Glomerular visceral epithelial cell (primary cell): ENCODE measurements at regions not wholly inside any gene's neighbourhood (a gene's known extent, or its start where the extent isn't known, plus 50 kb on each side); places are given as distances from the start of the nearest gene placed in this dataset.
"Not testable (repeated sequence)": the region's sequence is repeated elsewhere in the genome, so short reads cannot be mapped to it uniquely, and the experiment has no call there.

Experiments used
- DNase-seq: peaks from one replicate; pipeline ENCODE4 v3.0.0-alpha.2; 2016; ENCODE audit errors: extremely low spot score

DNA sequence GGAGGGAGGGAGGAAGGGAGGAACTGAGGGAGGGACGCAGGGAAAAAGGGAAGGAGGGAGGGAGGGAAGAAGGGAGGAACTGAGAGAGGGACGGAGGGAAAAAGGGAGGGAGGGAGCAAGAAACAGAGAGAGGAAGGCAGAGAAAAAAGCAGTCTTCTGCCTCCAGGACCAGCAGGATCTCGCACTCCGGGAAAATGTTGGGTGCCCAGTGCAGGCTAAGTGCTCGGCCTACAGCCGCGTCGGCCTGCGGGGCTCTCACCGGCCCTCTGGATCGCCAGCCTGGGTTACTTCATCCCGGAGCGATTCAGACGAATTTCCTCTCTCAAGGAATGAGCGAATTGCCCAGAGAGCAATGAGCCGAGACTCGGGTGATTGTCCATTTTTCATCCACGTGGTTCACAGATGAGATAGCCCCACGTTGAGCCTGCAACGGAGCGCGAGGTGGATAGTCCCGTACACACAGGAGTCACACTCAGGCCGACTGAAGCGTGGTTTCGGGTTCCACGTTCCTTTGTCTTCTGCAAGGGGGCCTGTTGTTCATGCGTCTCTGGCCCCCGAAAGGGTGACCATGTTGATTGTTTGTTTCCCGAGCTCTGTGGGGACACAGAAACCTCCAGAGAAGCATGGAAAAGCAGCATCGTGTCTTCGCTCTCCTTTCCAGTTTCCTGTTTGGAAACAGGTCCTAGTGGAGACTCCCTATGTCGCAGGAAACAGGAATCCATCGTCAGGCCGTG lies 1937.1 kb upstream of the DEFB115 start:
- not testable (repeated sequence) for DNase-seq

DNA sequence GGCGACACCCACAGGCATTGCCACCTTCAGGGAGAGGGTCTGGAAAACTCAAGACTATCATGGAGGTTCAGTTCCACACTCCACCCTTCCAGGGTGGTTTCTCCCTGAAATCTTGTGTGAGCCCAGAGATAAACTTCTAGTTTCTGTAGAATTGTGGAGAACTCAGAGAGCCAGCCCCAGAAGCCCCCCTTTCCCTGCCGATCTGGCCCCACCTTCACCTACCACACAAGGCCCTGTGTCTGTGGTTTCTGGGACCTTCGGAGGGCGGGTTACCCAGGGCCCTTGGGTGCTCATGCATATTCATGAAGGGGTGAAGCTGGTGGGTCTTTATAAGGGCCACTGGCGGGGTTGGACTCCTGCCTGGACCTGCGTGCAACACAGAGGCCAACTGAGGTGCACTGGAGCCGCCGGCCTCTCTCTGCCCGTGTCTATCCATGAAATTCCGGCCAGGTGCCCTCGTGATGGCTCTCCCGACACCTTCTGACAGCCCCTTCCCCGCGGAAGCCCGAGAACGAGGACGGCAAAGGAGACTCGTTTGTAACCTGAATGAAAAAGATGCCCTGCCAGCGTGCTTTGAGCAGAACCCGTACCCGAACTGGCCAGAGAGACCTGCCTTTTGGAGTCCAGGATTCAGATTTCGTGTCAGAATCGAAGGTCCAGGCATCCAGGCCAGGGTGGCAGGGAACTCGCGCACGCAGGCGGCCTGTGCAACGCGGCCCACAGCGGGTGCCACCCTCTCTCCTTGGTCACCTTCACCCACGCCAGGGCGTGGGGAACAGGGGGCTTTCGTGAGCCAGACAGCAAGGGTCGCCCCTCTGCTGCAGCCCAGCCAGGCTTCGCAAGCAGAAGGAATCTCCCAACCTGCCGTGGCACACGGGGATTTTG lies 1933.6 kb upstream of the DEFB115 start:
- not testable (repeated sequence) for DNase-seq

DNA sequence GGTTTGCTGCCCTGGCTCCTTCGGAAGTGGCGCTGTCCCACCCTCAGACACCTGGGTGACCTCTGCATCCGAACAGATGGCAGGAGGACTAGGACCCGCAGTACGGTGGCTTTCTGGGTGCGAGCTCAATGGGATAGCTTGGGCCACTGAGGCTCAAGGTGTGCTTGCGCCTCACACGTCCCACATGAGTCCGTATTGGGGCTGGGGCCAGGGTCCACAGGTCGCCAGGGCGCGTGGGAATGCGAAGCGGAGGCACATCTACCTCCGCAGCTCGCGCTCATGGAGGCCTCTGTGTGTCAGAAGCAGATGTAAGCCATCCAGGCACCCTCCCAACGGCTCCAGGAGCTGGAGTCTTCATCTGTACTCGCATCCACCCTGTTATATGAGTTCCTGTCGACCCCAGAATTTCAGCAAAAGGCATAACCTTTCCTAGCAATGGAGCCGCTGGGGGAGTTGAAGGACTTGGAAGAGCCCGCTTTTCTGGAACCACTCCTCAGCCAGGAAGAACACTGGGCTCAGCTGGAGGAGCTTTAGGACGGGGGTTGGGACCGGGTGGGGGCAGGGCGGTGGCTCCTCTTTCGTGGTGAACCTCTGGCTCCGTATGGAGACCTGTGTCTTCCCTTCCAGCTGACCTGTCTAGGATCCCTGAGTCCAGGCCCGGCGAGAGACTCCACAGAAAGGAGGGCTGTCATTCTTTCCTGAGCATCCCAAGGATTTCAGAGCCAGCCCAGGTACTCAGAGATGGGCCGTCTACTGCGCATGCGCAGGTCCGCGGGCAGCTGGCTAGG lies 1932.8 kb upstream of the DEFB115 start:
- not testable (repeated sequence) for DNase-seq

DNA sequence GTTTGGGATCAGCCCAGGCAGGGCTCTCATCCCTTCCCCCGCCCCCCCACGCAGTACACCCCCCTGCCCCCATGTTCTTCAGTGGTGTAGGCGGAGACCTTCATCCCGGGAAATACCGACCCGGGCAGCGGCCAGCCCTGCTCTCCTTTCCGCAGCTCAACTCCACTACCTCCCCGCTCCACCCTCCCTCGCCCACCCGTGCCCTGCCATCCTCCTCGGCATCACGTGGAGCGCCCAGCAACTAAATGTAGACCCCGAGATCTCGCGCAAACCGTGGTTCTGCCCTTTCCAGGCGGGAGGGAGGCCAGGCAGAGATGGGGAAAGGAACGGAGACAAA lies 1932.2 kb upstream of the DEFB115 start:
- DNase-seq, result no peak

DNA sequence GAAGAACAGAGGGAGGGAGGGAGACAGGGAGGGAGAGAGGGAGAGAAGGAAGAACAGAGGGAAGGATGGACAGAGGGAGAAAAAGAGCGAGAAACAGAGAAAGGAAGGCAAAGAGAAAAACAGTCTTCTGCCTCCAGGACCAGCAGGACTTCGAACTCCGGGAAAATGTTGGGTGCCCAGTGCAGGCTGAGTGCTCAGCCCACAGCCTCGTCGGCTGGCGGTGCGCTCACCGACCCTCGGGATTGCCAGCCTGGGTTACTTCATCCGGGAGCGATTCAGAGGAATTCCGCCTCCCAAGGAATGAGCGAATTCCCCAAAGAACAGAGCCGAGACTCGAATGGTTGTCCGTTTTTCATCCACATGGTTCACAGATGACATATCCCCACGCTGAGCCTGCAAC lies 1931.7 kb upstream of the DEFB115 start:
- DNase-seq, result not testable (repeated sequence)

DNA sequence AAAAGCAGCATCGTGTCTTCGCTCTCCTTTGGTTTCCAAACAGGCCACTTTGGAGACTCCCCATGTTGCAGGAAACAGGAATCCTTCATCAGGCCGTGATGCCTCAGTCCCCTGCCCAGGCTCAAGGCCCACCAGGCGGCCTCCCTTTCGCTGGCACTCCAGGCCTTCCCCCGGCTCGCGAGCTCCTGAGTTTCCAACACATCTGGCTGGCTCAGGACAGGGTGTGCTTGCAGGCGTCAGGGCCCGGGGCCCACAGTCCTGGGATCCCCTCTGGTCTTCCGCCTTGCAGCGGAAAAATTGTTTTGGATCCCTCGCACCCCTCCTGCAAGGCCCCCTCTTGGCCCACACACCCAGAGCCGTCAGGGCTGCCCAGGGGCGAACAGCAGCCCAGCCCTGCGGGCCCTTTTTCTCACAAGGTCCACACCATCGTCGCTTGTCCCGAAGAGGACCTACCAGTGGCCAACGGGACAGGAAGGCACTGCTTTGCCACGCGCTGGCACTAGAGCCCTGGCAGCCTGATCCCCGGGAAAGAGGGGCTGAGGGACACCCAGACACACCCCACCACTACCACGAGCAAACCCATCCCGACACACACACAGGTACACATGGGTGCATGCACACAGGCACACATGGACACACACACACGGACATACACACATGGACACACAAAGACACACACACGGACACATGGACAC lies 1930.9 kb upstream of the DEFB115 start:
- DNase-seq, result no peak

DNA sequence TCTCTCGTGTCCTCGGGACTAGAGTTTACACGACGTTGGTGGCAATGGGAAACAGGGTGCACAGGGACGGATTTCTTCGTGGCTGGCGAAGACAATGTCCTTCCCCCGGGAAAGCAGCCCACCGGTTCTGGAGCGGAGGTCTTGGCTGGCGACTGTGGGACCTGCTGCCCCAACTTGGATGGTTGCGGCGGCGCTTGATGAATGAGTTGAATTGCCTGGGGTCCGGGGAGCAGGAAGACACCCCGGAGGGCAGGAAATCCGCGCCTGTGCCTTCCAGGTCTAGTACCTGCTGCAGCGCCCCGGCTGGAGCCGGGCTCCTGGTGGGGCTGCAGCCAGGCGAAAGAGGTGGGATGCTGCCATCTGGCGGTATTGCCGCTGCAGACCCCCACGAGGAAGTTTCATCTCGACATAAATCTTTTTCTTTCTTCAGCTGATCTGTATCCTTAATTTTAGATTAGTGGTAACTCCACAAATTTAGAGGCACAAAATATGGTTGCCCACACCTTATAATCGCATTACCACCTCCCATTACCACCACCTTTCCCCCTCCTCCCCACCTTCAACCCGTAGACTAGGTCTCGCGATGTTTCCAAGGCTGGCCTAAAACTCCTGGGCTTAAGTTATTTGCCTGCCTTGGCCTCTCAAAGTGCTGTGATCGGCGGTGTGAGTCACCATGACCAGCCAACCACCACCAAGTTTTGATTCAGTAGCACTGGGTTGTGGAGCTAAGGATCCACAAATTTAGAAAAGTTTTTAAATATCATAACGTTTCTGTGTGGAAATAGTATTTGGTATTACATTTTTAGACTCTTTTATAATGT lies 1929.7 kb upstream of the DEFB115 start:
- DNase-seq, result not testable (repeated sequence)

DNA sequence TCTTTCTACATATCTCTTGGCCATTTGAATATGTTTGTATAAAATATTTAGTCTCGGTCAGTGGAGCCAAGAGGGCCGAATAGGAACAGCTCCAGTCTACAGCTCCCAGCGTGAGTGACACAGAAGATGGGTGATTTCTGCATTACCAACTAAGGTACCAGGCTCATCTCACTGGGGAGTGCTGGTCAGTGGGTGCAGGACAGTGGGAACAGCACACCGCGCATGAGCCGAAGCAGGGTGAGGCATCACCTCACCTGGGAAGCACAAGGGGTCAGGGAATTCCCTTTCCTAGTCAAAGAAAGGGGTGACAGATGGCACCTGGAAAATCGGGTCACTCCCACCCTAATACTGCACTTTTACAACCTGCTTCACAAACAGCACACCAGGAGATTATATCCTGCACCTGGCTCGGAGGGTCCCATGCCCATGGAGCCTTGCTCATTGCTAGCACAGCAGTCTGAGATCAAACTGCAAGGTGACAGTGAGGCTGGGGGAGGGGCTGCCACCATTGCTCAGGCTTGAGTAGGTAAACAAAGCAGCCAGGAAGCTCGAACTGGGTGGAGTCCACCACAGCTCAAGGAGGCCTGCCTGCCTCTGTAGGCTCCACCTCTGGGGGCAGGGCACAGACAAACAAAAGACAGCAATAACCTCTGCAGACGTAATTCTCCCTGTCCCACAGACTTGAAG lies 1926.9 kb upstream of the DEFB115 start:
- DNase-seq, result not testable (repeated sequence)

DNA sequence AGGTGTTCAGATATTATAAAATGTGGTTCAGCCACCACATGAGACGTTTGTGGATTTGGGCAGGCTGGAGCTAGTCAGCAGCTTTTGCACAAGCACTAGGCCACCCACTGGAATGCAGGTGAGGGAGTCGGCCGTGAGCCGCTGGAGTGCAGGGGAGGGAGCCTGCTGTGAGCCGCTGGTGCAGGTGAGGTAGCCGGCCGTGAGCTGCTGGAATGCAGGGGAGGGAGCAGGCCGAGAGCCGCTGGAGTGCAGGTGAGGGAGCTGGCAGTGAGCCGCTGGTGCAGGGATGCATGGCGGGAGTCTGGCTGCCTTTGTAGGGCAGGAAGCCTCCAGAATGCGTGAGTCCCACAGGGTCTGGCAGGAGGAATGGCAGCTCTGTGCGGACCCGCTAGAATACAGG lies 1907.6 kb upstream of the DEFB115 start:
- no peak for DNase-seq

DNA sequence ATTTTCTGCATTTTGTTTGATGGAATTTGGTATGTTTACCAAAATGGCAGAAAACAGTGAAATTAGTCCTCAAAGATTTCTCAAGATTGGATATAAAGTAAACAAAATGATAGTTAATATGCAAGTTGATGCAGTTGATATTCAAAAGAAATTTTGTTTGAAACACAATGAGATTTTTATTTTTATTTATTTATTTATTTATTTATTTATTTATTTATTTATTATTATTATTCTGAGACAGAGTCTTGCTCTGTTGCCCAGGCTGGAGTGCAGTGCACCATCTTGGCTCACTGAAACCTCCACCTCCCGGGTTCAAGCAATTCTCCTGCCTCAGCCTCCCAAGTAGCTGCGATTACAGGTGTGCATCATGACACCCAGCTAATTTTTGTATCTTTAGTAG lies 1881.5 kb upstream of the DEFB115 start:
- DNase-seq, result not testable (repeated sequence)

DNA sequence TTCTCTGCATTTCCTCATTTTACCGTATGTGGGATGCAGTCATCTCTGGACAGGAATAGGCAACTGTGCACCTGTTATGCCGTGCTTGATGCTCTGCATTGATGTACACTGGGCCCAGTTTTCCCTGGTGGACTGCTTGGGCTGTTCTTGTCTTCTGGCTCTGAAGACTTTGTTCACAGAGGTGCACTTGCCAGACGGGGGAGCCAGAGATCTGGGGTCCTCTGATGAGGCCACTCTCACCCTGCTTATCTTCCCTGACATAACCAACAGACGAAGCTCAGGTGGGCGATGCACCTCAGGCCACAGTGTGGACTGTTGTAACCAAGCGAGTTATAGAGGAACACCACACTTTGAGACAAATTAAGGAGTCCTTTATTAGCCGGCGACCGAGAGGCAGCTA lies 1864.6 kb upstream of the DEFB115 start:
- not testable (repeated sequence) for DNase-seq

DNA sequence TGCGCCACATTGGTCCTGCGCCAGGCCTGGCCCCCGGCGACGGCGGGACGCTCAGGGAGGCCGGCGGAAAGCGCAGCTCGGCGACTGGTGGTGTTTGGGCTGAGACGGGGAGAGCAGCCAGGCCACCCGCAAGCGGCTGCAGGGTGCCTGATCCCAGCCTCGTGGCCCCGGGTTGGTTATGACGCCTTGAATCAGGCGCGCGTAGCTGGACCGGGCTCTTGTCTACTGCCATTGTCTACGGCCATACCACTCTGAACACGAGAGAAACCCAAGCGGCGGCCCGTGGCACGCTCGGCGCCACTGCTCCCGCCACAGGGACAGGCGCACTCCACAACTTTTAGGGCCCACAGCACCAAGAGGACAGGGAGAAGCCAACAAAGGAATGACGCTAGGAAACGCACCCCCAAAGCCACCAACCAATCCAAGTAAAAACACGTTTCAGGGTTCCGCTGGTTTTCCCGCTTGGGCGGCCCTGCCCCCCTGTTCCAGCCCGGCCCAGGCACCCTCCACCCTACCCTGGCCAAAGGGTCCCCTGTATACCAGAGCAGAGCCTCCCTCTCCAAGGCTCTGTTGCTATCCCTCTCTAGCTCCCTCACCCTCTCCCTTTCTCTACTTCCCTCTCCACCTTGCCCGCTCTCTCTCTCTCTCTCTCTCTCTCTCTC lies 1849.3 kb upstream of the DEFB115 start:
- no peak for DNase-seq

DNA sequence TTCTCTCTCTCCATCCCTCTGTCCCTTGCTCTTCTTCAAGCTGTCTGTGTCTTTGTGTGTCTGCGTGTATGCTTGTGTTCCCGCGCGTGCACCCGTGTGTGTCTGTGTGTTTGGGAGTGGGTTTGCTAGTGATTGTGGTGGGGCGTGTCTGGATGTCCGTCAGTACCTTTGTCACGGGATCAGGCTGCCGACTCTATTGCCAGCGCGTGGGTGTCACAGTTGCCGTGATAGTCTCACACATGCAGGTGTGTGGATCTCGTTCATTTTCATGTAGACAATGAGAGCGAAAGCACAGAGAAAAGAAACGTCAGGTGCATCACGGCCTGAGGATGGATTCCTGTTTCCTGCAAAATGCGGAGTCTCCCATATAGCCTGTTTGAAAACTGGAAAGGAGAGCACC lies 1848.8 kb upstream of the DEFB115 start:
- not testable (repeated sequence) for DNase-seq

DNA sequence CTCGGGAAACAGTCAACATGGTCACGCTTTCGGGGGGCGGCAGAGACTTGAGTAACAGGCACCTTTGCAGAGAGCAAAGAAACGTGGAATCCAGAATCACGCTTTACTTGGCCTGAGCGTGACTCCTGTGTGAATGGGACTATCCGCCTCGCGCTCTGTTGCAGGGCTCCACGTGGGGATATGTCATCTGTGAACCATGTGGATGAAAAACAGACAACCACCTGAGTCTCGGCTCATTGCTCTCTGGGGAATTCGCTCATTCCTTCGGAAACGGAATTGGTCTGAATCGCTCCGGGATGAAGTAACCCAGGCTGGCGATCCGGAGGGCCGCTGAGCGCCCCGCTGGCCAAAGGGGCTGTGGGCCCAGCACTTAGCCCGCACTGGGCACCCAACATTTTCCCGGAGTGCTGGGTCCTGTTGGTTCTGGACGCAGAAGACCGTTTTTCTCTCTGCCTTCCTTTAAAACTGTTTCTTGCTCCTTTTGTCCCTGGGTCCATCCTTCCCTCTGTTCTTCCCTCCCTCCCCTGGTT lies 1848.2 kb upstream of the DEFB115 start:
- not testable (repeated sequence) for DNase-seq

DNA sequence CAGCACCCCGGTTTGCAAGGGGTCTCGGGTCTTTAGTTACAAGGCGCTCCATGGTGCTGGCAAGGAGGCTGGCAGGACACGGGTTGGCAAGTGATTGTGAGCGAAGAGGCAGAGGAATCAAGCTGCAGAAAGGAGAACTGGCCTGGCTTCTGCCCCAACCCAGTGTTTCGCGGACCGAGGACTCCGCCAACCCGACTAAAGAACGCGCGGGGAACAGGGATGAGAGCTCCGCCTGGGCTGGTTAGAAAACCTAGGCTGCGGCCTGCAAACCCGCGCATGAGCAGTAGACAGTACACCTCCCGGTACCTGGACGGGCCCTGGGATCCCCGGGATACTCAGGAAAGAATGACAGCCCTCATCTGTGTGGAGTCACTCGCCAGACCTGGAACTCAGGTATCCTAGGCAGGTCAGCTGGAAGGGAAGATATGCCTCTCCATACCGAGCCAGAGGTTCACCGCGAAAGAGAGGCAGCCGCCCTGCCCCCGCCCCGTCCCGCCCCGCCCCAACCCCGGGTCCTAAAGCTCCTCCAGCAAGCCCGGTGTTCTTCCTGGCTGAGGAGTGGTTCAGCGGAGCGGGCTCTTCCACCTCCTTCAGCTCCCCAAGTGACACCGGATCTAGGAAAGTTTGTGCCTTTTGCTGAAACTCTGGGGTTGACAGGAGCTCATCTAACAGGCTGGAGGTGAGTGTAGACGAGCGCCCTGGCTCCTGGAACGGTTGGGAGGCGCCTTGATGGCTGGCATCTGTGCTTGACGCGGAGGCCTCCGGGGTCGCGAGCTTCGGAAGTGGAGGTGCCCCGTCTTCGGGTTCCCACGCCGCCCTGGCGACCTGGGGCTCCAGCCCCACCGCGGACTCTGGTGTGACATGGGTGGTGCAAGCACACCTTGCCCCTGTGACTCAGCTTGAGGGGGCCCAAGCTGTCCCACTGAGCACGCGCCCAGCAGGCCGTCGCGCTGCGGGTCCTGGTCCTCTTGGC lies 1847.3 kb upstream of the DEFB115 start:
- DNase-seq, result no peak

DNA sequence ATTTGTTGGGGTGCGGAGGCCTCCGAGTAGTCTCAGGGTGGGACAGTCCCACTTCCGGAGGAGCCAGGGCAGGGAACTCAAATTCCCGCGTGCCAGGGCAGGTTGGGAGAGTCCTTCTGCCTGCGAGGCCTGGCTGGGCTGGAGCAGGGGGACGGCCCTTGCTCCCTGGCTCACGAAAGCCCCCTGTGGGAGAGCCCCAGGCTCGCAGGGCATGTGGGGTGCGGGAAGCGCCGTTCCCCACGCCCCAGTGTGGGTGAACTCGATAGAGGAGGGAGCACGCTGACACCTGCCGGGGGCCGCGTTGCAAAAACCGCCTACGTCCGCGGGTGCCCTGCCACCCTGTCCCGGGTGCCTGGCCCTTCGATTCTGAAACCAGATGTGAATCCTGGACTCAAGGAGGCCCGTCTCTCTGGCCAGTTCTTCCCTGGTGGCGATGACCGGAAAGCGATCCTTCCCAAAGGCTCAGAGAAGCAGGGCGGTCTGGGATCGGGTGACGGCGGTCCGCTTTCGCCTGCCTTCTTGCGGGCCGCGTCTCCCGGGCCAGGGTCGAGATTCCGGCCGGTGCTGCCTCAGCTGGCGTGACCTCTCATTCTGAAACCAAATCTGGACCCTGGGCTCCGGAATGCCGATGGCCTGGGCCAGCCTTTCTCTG lies 1846.5 kb upstream of the DEFB115 start:
- no peak for DNase-seq

DNA sequence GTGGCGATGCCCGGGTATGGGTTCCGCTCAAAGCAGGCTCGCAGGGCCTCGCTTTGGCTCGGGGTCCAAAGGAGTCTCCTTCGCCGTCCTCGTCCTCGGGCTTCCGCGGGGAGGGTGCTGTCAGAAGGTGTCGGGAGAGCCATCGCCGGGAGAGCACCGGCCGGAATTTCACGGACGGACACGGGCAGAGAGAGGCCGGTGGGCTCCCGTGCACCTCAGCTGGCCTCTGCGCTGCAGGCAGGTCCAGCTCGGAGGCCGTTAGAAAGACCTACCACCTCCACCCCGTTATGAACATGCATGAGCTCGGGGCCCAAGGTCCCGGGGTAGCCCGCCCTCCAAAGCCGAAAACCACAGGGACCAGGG lies 1846.0 kb upstream of the DEFB115 start:
- DNase-seq, result not testable (repeated sequence)

DNA sequence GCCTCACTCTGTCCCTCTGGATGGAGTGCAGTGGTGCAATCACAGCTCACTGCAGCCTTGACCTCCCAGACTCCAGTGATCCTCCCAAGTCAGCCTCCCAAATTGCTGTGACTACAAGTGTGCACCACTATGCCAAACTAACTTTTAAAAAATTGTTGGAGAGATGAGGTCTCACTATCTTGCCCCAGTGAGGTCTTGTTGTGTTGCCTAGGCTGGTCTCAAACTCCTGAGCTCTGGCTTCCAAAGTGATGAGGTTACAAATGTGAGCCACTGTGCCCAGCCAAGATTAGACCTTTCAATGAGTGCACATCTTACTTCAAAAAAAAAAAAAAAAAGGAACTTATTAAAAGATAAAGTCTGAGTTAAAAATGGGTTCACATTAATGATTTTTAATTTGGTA lies 1838.1 kb upstream of the DEFB115 start:
- DNase-seq, result no peak
